ENCODE measurements at regions not wholly inside any gene's neighbourhood (a gene's known extent, or its start where the extent isn't known, plus 50 kb on each side); places are given as distances from the start of the nearest gene placed in this dataset.

DNA sequence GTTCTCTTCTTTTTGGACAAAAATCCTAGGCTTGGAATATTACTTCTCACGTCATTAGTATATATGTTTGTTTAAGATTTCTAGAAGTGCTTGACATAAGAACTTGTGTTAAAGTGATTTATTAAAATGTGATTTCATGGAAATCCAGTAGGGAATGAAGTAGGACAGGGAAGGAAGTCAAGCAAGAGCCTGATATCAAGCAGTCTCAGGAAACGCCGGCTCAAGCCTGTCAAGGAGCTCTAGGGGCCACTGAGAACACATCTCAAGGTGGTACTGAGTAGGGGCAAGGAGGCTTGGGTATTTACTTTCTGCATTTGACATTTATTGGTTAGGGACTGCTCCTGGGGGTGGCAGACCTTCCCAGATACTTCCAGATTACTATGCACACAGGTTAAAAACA lies 920.9 kb upstream of the GJE1 start:
- TF ChIP-seq, protein P1, sequence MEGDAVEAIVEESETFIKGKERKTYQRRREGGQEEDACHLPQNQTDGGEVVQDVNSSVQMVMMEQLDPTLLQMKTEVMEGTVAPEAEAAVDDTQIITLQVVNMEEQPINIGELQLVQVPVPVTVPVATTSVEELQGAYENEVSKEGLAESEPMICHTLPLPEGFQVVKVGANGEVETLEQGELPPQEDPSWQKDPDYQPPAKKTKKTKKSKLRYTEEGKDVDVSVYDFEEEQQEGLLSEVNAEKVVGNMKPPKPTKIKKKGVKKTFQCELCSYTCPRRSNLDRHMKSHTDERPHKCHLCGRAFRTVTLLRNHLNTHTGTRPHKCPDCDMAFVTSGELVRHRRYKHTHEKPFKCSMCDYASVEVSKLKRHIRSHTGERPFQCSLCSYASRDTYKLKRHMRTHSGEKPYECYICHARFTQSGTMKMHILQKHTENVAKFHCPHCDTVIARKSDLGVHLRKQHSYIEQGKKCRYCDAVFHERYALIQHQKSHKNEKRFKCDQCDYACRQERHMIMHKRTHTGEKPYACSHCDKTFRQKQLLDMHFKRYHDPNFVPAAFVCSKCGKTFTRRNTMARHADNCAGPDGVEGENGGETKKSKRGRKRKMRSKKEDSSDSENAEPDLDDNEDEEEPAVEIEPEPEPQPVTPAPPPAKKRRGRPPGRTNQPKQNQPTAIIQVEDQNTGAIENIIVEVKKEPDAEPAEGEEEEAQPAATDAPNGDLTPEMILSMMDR (IDR thresholded peaks at IDR 0.05): no peak
- TF ChIP-seq POLR2A (IDR thresholded peaks at IDR 0.05): no peak
